ENCODE measurements at regions not wholly inside any gene's neighbourhood (a gene's known extent, or its start where the extent isn't known, plus 50 kb on each side); places are given as distances from the start of the nearest gene placed in this dataset.

- H3K27ac Mint-ChIP-seq (ENCODE audit: unreplicated experiment): no peak overlapping the region
- H3K9me3 Mint-ChIP-seq (ENCODE audit: unreplicated experiment): no peaks in the 10 kb centered on the region
- H3K4me3 Mint-ChIP-seq (ENCODE audit: unreplicated experiment): no peak overlapping the region
- DNase-seq: no peak
- H3K36me3 Mint-ChIP-seq (ENCODE audit: unreplicated experiment): no peaks in the 10 kb centered on the region
- no peaks in the 10 kb centered on the region for H3K4me1 Mint-ChIP-seq (ENCODE audit: low read depth, unreplicated experiment)
- no peak for TF ChIP-seq CTCF (IDR thresholded peaks at IDR 0.05; ENCODE audit: partially characterized antibody, unreplicated experiment)
- H3K27me3 Mint-ChIP-seq (ENCODE audit: unreplicated experiment): peaks cover 3% of the 10 kb centered on the region
Measured at GRCh38 chr14:40452674-40453073, 1020.4 kb upstream of the FBXO33 start.

DNA sequence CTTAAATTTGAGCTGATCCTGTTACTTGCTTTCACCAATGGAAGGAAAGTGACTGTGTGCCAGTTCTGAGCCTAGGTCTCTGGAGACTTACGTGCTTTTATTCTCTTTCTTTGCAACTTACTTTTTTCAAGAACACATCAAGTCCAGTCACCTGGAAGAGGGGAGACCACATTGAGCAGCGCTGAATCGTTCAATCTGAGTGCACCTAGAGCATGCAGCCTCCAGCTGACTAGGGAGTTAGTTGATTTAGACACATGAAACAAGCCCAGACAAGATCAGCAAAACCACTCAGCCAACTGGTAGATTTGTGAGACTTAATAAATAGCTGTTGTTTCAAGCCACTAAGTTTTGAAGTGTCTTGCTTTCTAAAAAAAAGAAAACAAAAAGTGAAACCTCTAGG, 1014.8 kb upstream of the FBXO33 start:
- Mint-ChIP-seq H3K27me3 (ENCODE audit: unreplicated experiment) (no peaks in the 10 kb centered on the region), H3K27ac (ENCODE audit: unreplicated experiment) (no peak overlapping the region), H3K4me1 (ENCODE audit: low read depth, unreplicated experiment) (no peaks in the 10 kb centered on the region), H3K36me3 (ENCODE audit: unreplicated experiment) (no peaks in the 10 kb centered on the region), H3K4me3 (ENCODE audit: unreplicated experiment) (no peak overlapping the region), H3K9me3 (ENCODE audit: unreplicated experiment) (no peaks in the 10 kb centered on the region)
- DNase-seq: no peak
- no peak for TF ChIP-seq CTCF (IDR thresholded peaks at IDR 0.05; ENCODE audit: partially characterized antibody, unreplicated experiment)

DNA sequence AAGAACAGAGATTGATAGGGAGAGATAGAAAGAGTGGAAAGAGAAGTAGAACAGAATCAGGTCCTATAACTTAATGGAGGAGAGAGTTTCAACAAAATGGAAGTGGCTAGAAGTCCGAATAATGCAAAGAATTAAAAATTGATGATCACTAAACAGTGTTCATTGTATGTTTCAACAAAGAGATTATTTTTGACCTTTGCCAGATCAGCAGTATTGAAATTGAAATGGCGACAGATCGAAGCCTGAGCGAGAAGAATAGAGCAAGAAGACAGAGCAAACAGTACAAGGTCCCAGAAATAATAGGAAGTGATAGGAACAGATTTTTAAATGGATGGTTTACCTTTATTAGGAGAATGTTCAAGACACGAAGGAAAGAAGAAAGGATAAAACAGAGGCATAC, 1012.8 kb upstream of the FBXO33 start:
- no peaks in the 10 kb centered on the region for H3K27me3 Mint-ChIP-seq (ENCODE audit: unreplicated experiment)
- H3K4me3 Mint-ChIP-seq (ENCODE audit: unreplicated experiment): no peak overlapping the region
- H3K36me3 Mint-ChIP-seq (ENCODE audit: unreplicated experiment): no peaks in the 10 kb centered on the region
- no peak for DNase-seq
- H3K27ac Mint-ChIP-seq (ENCODE audit: unreplicated experiment): no peak overlapping the region
- H3K9me3 Mint-ChIP-seq (ENCODE audit: unreplicated experiment): no peaks in the 10 kb centered on the region
- H3K4me1 Mint-ChIP-seq (ENCODE audit: low read depth, unreplicated experiment): no peaks in the 10 kb centered on the region
- no peak for TF ChIP-seq CTCF (IDR thresholded peaks at IDR 0.05; ENCODE audit: partially characterized antibody, unreplicated experiment)

- Mint-ChIP-seq H3K27me3 (ENCODE audit: unreplicated experiment) (no peaks in the 10 kb centered on the region), H3K9me3 (ENCODE audit: unreplicated experiment) (no peaks in the 10 kb centered on the region), H3K36me3 (ENCODE audit: unreplicated experiment) (no peaks in the 10 kb centered on the region), H3K4me3 (ENCODE audit: unreplicated experiment) (no peak overlapping the region), H3K27ac (ENCODE audit: unreplicated experiment) (no peak overlapping the region), H3K4me1 (ENCODE audit: low read depth, unreplicated experiment) (no peaks in the 10 kb centered on the region)
- TF ChIP-seq CTCF (IDR thresholded peaks at IDR 0.05; ENCODE audit: partially characterized antibody, unreplicated experiment): no peak
- no peak for DNase-seq
Measured at GRCh38 chr14:40436551-40436950, 1004.3 kb upstream of the FBXO33 start.

DNA sequence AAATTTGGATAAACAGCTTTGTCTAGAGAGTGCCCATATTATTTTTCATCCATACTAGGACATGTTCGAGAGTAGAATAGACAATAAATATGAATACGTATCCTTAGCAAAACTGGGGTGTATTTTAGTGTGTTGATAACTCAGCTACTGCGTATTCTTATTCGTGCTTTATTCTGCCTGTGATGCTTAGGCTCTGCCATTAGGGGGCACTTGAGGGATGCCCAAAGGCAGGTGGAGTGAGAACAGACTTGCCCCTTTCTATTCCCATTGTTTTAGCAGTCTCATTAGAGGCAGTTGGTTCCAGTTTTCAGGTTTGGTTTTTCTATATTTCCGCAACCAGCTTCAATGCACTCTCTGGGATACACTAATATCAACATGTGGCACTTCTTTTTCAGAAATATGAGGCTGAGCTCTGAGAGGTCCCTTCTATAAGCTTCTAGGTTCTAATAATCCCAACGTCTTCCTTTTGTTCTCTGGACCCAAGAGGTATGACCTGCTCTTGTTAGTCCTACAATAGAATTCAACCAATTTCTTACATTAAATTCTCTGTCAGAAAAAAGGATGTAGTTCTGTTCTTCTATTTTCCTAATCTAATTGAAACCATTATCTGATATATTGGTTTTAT, 985.7 kb upstream of the FBXO33 start:
- TF ChIP-seq CTCF (IDR thresholded peaks at IDR 0.05; ENCODE audit: partially characterized antibody, unreplicated experiment): peak; percentile 82
- Mint-ChIP-seq H3K9me3 (ENCODE audit: unreplicated experiment) (no peaks in the 10 kb centered on the region), H3K4me3 (ENCODE audit: unreplicated experiment) (no peak overlapping the region), H3K4me1 (ENCODE audit: low read depth, unreplicated experiment) (no peaks in the 10 kb centered on the region), H3K27me3 (ENCODE audit: unreplicated experiment) (no peaks in the 10 kb centered on the region), H3K27ac (ENCODE audit: unreplicated experiment) (peak overlapping the region; percentile 70), H3K36me3 (ENCODE audit: unreplicated experiment) (no peaks in the 10 kb centered on the region)
- DNase-seq: peak; percentile 55

Data from glutamatergic neuron (in vitro differentiated cells).